ENCODE measurements at regions not wholly inside any gene's neighbourhood (a gene's known extent, or its start where the extent isn't known, plus 50 kb on each side); places are given as distances from the start of the nearest gene placed in this dataset.

DNA sequence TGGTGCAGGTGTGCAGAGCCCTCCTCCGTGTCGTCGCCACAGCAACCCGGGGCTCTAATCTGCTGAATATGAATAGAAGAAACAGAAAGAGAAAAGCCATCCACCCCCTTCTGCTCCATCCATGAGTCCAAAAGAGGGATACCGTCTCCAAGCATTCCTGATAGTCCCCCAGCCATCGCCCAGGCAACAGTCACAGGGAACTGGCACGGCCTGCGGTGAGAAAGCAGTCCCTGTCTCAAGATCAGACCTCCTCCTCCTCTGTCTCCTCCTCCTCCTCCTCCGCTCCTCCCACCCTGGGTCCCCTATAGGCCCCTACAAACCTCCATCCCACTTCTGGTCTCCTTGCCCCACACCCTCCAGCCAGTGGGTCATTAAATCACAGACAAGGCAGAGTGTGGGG lies 308.1 kb upstream of the MPDZ start:
- DNase-seq, result no peak

DNA sequence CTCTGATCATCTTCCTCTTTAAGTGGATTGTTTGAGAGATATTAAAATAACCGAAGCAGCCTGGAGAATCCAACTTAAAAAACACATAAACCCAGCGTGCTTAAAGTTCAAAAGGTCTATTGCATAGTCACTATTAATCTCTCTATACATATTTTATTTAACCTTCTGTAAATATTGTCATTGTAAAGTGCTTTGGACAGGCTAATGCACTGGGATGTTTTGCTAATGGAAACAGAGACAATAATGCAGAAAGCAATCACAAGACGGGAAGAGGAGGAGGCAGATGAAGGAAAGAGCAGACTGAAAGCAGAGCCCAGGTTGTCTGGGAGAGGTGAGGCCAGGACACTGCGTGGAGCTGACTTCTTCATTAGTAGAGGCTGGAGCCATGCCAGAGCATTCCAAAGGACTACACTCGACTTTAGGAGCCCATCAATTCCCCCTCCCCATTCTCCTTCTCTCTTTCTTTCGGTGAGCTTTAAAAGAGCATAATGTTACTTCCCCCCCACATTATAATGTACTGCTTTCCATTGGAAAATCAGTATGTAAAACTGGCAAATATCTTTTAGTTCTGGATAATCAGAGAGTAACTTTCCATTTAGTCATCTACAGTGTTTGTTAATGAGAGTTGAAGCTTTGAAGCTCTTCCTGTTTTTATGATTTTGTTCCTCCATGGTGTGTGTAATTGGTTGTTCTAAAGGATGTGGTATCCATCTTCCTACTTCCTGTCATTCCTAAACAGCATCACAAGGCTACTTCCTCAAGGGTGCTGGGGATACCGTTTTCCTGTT lies 307.3 kb upstream of the MPDZ start:
- no peak for DNase-seq

DNA sequence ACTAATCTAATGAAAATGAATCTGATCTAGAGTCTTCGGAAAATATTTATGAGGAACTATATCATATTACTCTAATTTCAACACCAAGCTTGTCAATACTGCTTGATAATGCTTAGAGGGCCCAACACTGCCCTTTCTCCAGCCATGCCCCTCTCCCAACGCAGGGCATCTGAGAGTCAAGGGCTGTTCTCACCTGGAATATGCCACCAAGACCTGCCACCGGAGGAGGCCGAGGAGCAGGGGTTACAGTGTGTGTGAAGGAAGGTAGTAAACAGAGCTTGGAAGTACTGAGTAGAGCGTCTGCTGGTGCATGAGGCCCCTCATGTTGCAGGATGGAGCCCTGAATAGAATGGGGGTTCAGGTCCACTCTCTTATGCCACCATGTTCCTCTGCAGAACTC lies 301.3 kb upstream of the MPDZ start:
- DNase-seq, result no peak

DNA sequence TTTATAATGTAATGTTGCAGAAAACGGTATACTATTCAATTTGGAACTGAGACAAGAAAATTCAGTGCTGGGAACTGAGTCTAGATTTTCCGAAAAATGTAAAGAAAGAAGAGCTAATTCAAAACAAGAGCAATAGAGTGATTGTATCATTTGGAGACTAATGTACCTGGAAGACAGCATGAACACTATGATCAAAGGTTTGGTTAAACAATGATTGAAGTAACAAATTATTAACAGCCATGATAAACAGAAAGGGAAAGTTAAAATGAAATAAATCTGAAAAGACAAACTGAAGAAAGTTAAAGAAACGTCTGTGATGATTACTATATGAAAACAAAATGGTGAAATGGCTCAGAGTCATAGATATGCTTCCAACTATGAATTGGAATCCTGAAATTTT lies 300.6 kb upstream of the MPDZ start:
- DNase-seq, result no peak

DNA sequence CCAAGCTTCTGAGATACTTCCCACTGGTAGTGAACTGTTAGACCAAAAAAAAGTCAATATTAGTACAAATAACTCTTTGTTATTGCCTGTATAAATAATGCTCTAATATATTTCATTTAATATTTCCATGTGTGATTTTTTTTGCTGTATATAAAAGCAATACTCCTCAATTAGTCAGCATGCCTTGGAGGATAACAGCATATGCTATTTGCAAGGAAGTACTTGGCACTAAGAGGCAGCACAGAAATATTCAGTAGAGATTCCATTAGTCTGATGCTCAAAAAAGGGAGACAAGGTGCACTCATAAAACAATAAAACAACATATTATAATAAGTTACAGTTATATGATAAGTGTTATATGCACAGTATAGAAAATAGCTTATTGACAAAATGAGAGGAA lies 296.6 kb upstream of the MPDZ start:
- no peak for DNase-seq

DNA sequence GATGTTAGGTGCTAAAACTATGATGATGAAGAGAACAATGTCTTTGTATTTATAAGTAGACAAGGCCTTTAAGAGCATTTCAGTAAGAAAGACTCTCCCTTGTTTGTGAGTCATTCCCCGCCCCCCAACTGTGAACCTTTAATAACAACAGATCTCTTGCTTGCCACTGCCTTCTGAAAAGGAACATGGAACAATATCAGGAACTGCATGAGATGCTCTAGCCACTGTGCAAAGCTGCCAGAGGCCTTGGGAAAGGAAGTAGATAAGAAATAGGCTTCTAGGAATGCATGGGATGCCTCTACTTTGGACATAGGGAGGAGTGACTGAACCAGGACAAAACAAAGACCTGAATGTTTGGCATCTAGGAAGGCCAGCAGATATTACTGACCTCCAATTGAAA lies 296.1 kb upstream of the MPDZ start:
- DNase-seq, result no peak

DNA sequence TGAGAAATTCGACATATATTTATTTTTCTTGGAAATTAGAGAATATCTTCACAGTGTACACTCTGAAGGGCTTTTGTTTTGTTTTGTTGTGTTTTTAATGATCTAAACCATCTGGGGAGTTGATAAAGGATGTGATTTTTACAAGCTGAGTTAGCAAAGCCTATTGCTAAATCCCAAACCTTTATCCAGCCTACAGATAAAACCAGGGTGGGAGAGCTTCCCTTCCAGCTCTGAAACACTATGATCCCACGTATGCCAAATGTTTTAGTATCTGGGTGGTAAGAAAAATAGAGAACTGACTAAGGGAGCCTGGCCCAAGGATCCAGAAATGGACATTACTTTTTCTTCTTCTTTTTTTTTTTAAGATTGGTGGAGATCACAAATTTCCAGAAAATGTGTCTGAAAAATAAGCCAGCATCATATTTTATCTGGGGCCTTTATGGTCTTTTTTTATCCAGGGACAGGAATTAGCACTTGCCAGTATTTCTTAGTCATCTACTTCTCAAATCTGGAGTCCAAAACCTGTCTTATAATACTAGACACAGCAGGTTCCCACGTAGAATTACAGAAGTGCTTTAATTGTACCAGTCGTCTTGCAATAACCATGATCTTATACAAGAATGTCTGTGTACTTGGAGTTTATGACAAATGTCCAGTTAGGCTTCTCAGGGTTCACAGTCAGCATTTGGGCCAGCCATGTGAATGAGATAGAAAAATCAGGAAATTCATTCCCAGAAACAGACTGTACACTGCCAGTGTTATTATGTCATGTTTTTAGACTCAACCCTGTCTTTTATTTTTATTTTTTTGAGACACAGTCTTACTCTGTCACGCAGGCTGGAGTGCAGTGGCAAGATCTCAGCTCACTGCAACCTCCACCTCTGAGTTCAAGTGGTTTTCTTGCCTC lies 290.8 kb upstream of the MPDZ start:
- DNase-seq, result no peak

DNA sequence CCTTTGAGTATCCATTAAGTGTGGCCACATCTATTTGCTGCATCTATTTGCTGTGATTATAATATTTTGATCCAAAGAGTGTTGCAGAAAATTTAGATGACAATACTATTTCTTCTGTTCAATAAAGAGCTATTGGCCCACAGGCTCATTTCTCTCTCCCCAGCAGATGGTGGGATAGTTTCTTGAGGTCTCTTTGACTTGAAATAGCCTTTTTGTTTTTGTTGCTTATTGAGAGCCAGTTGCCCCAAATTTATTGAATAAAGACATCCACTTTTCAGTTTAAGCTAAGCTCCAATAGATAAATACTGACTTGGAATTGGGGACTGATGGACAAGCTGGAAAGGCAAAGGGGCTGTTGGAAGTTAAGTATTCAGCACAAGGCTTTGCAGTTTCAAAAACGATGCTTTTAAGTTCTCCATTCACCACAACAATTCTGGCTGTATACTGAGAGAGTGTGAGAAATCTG lies 290.1 kb upstream of the MPDZ start:
- no peak for DNase-seq

DNA sequence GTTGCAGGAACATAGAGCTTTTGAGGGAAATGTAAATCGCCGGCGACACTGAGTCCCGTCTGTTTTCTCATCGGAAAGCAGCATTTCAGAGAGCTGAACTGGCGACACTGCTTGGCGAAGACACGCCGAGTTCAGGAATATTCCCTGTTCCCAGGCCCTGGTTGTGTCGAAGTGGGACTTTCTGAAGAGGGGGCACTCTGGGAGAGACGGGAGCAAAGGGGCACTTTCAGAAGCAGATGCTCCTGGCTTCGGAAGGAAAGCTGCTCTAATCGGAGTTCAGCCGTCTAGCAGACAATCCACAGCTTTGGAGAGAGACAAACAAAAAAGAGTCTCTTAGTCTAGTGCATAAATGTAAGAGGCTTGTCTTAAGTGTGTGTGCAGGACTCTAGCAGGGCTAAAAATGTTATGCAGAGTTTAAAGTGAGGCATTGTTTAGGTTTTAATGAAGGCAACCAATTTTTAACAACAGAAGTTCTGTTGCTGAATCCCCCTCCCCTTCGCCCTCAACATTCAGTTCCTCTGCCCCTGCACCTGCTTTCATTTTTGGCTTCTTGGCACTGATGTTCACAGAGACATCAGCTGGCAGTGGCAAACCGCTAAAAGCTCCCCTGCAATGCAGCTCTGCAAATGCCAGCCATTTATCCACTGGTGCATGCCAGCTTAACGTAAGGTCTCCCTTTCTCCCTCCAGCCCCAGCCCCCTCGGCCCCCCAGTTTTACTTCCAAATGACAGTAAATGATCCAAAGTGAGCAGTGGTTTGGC lies 289.5 kb upstream of the MPDZ start:
- DNase-seq, result no peak

DNA sequence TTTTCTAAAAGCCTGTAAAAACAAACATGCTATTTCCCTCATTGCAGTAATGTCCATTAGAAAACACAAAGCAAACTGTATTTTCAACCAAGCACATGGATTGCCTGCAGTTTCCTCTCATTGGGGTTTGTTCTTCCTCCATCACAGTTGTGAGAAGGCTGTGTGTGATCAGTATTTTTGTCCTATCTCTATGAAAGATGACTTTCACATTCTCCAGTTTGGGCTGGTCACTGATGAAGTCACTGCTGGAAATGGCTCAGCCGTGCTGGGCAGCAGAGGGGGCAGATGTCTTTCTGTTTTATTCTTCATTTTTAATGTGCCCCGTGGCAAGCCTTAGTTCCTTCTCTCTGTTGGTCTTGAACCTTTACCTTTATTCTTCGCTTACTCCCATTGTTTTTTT lies 288.9 kb upstream of the MPDZ start:
- no peak for DNase-seq

DNA sequence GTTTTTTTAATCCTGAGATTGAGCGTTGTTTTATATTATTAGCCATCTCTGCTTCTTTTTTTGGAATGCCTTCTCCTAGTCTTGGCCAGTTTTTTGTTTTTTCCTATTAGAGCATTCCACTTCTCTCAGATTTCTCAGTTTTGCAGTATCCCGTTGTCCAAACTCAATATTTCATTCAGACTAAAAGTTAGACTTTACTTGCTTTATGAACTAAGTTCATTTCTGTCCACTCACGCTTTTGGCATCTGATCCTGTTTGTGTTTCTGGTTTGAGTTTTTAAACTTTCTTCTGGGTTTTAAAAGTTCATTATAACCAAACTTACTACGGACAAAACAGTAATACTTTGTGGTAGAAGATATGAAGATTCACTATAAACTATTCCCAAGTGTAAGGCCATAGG lies 288.3 kb upstream of the MPDZ start:
- no peak for DNase-seq

DNA sequence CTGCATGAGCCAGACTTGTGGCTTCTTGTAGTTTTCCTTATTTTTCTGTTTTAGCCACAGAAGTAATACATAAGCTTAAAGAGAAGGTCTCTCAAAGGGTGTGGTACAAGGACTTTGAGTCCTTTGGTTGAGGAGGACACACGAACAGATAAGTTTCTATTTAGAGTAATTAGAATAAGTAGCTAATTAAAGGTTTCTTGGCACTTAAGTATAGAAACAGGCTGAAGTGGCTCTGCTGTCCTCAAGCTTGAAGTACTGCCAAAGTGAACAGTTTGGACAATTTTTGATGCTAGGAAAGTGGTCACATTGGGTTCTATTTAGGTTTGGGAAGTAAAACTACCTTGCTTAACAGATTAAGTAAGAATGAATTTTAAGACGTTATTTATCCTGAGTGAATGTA lies 278.3 kb upstream of the MPDZ start:
- DNase-seq, result no peak

DNA sequence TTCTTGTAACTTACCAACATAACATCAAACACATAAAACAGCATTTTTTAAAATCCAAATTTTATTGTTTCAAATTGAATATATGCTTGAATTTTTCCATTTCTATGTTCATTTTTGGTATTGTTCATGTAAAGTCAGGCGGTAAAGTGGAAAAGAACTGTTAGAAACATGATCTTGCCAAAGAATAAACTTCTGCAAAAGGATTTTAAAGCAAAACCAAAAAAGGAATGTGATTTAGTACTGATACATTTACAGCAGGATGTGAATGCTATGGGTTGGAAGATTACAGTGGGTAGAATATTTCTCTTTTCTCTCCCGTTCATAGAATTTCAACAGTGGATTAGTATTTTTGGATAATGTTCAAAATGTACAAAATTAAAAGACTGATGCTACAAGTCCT lies 277.2 kb upstream of the MPDZ start:
- DNase-seq, result no peak

DNA sequence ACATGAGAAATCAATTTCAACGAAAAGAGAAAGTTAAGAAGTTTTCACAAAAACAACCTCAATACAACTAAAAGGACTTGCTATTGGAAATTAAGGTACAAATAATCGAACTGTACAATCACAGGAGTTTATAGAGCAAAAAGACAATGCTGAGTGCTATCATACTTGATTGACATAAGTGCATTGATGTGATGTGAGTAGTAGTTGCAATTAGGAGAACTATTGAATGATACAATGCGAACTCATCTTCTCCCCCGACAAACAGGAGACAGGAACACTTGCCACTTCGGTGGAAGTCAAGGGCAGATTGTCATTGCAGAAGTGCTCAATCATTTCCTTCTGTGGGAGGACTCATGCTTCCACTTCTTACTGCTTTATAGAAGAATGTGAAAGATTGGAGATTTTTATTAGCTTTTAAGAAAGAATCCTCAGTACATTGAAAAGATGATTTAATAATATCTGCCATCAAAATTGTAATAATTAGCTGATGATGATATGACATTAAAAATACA lies 276.6 kb upstream of the MPDZ start:
- DNase-seq, result no peak

DNA sequence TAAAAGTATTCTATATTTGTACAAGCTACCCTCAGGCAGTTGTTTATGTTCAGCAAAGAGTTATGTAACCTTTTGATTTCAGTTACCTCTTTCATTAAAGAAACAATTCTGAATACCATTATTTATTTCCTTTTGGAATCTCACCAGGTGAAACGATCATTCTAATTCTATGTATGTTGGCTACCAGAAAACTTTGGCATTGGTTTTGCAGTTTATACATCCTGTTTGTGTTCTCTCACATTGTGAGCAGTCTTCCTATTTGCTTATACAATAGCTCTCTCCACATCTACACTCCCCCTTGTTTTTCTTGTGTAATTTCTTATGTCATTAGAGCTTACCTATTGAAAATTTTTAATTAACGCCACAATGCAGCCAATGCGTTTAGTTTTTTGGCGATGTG lies 276.0 kb upstream of the MPDZ start:
- DNase-seq, result no peak

DNA sequence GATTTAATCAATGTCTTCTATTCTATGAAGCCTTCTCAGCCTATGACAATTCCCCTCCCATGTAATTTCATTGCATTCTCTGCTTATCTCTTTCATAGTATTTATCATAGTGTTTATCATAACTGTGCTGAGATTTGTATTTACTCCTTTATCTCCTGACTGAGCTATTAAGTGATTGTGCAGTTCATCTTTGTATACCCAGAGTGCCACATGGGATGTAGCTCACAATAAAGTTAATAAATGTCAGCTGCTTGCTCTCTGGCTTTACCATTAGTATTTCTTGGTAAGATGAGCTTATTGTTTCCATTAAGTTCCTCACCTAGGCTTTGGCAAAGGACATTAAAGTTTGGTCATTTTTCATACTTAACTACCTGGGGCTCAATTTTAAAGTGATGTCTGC lies 275.1 kb upstream of the MPDZ start:
- DNase-seq, result no peak

DNA sequence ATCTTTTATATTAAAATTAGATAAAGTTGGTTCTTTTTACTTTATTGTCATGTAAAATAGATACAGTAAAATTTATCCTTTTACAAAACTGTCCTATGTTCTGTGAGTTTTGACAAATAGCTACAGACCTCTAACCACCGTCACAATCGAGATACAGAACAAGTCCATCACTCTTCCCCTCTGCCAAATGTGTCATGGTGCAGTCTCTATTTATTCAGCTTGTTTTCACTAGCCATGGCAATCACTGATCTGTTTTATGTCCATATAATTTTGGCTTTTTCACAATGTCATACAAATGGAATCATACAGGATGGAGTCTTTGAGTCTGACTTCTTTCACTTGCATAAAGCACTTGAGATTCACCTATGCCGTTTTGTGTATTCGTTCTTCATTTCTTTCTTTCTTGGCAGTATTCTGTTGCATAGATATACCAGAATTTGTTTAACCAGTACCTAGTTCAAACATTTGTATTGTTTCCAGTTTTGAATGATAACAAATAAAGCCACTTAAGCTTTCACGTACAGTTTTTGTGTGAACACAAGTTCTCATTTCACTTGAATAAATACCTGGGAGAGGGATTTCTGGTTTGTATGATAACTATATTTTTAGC lies 273.2 kb upstream of the MPDZ start:
- DNase-seq, result no peak

DNA sequence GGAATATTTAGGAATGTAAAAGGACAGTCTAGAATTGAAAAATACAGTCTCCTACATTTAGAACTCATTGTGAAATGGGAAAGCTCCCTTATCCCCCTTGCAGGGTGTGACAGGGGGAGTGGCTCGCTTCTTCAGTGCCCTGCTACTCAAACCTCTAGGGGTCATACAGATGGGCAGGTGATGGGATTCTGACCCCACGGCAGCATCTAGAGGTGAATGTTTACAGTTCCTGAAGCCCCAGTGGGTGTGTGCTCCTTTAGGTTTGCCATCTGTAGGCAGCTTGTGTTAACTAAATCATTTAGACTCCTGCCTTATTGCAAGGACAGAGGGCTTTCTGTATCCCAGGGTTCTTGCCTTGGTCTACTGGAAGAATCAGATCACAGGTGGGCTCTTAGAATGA lies 271.0 kb upstream of the MPDZ start:
- no peak for DNase-seq

DNA sequence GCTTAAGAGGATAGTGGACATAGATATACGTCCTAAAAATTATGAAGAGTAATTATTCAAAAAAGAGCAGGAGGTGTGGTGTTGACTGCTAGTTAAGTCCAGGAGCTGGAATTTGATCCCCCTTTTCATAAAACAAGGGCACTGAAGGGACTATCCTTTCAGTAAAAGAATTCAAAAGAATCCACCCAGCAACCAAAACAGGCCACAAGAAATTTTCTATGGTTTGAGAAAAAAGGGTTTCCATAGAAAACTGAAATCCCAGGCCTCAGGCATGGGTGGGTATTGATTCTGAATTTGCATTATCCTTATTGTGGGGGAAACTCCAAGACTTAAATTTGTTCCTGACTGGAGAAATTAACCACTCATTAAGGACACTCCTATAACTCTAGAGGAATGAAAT lies 269.0 kb upstream of the MPDZ start:
- DNase-seq, result no peak

DNA sequence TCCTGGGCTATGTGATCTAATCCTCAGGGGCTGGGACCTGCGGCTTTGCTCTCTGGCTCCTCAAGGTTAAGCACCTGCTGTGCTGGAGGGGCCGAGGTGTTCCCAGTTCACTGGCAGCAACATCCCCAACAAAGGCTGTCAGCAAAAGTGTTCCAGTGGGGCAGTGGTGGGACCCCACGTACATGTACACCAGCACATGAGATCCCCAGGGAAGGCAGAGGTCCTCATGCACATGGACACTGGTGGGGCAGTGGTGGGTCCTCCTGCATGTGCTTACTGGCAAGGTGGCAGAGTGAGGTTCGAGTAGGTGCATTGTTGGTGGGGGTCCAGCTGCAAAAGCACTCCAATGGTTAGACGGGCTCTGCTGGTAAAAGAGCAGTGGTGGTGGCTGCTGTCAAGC lies 255.6 kb upstream of the MPDZ start:
- DNase-seq, result no peak

DNA sequence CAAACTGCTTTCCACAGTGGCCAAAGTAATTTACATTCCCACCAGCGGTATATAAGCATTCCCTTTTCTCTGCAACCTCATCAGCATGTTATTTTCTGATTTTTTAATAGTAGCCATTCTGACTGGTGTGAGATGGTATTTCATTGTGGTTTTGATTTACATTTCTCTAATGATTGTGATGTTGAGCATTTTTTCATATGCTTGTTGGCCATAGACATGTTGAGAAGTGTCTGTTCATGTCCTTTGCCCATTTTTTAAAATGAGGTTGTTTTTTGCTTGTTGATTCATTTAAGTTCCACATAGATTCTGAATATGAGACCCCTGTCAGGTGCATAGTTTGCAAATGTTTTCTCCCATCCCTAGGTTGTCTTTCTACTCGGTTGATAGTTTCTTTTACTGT lies 254.5 kb upstream of the MPDZ start:
- no peak for DNase-seq

DNA sequence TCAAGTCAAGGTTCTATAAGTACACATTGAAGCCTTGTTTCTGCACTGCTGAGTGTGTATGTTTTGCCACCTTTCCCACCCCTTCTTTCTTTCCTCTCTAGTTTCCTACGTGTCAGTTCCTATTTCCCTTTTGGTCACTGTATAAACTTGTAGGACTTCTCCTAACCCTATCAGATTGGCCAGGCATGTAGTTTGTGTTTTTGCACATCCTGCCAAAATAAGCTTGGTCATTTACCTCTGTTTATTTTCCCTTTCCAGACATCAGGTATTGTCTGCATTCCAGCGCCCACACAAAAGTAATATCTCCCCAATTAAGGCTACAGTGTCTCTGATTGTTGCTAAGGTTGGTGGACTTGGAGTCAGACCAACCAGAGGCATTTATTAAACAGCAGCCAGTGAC lies 252.9 kb upstream of the MPDZ start:
- no peak for DNase-seq

Measured in suppressor macrophage treated with lipopolysaccharide for 1 hour (primary cell).